22Rv1 (cell line): ENCODE measurements at regions not wholly inside any gene's neighbourhood (a gene's known extent, or its start where the extent isn't known, plus 50 kb on each side); places are given as distances from the start of the nearest gene placed in this dataset.
"Not testable (repeated sequence)": the region's sequence is repeated elsewhere in the genome, so short reads cannot be mapped to it uniquely, and the experiment has no call there.

Source experiments
- H3K27ac ChIP-seq: fragments of 450-650 bp; 2 replicates; pipeline ENCODE4 v1.5.1; 2017
- ZFX ChIP-seq: fragments of 450-650 bp; IDR thresholded peaks from 2 replicates; pipeline ENCODE4 v1.6.1; 2017; ENCODE audit warnings: antibody characterized with exemption, borderline replicate concordance
- TF ChIP-seq, protein P1 (sequence below): fragments of 450-650 bp; IDR thresholded peaks from 2 replicates; pipeline ENCODE4 v1.5.1; 2017; ENCODE audit warnings: mild to moderate bottlenecking

- no peak overlapping the region for H3K27ac ChIP-seq
- TF ChIP-seq ZFX = no peak
- TF ChIP-seq, protein P1, sequence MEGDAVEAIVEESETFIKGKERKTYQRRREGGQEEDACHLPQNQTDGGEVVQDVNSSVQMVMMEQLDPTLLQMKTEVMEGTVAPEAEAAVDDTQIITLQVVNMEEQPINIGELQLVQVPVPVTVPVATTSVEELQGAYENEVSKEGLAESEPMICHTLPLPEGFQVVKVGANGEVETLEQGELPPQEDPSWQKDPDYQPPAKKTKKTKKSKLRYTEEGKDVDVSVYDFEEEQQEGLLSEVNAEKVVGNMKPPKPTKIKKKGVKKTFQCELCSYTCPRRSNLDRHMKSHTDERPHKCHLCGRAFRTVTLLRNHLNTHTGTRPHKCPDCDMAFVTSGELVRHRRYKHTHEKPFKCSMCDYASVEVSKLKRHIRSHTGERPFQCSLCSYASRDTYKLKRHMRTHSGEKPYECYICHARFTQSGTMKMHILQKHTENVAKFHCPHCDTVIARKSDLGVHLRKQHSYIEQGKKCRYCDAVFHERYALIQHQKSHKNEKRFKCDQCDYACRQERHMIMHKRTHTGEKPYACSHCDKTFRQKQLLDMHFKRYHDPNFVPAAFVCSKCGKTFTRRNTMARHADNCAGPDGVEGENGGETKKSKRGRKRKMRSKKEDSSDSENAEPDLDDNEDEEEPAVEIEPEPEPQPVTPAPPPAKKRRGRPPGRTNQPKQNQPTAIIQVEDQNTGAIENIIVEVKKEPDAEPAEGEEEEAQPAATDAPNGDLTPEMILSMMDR = no peak
Observed at GRCh38 chr10:62694537-62695126, 109.9 kb upstream of the ADO start.

DNA sequence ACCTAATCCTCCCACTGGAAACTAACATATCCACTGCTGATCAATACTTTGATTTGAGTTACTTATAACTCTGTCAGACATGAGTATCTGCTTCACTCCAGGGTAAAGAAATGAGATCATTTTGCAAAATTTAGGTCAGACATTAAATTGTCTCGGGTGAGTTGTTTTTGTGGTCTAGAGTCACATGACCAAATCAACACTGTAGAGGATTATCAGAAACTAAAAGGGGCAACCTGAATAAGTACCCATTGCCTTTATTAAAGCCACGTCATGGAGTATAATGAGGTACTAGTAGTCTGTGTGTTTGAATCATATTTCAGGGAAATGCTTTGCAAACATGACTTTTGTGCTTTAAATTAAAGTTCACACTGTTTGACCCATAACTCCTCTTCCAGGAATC, 107.7 kb upstream of the ADO start:
- TF ChIP-seq ZFX = no peak
- TF ChIP-seq, protein P1 = no peak
- H3K27ac ChIP-seq = no peak overlapping the region

DNA sequence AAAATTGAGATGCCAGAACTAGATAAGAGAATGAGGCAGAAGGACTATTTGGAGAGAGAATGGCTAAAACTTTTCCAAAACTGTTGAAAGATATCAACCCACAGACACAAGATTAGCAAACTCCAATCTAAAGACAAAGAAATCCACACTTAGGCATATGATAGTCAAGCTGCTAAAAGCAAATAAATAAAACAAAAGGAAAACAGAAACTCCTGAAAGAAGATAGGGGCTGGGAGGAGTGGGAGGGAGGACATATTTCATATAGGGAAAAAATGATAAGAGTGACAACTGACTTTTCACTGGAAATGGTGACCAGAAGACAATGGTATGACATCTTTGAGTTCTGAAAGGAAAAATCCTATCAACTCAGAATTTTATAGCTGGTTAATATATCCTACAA, 105.4 kb upstream of the ADO start:
- TF ChIP-seq ZFX = no peak
- TF ChIP-seq, protein P1 = no peak
- no peak overlapping the region for H3K27ac ChIP-seq

GRCh38 chr10:62704121-62704520, 100.4 kb upstream of the ADO start:
- H3K27ac ChIP-seq = not testable (repeated sequence)

DNA sequence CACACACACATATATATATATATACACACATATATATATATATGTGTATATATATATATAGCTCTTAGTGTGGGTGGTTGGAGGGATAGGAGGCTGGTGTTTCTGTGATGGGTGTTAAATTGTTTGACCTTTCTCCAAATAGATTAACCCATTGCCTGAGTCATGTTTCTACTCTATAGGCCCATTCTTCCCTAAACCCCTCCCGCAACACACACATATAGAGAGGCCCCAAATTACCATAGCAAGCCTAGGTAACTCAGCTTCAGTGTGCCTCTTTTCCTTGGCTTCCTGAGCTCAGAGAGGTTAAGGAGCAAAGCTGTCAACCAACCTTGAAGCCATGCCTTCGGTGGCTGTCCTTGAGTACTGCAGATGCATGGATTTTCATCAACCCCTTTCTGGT, 98.7 kb upstream of the ADO start:
- TF ChIP-seq, protein P1 = no peak
- TF ChIP-seq ZFX = no peak
- no peak overlapping the region for H3K27ac ChIP-seq

DNA sequence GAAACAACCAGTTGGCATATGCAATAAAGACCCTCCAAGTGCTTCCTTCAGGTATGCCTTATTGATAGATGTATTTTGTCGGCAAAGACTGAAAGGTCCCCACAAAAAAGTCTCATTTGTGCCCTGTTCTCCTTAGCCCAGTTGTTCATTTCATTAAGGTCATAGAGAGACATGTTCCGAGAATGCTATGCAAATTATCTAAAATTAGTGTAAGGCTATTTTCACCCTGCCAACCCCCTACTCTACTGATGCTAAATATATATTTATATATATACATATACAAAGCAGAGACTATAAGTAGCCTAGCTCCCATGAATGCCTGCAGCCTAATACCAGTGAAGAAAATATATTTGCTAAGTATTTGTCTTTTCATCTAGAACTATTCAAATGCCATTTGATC, 96.7 kb upstream of the ADO start:
- no peak for TF ChIP-seq ZFX
- TF ChIP-seq, protein P1 = no peak

DNA sequence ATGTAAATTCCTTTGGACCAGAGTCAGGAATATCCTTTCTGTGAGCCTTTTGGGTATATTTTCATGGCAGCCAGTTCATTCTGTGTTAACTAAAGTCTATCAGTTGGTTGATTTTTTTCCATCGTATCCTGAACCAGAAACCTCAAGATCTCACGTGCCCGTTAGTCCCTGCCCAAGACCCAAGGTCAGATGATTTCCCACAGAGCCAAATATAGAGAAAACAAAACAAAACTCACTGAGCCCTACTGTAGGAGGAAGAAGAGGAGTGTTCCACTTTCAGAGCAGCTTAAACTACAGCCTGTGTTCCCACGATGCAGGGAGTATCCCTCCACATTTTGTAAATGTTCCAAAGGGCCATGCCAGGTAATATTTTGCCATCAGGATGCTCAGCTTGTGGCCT, 96.0 kb upstream of the ADO start:
- H3K27ac ChIP-seq = no peak overlapping the region
- no peak for TF ChIP-seq ZFX
- TF ChIP-seq, protein P1 = no peak

More for the DNA sequence above, 96.7 kb upstream of the ADO start:
- no peak overlapping the region for H3K27ac ChIP-seq

DNA sequence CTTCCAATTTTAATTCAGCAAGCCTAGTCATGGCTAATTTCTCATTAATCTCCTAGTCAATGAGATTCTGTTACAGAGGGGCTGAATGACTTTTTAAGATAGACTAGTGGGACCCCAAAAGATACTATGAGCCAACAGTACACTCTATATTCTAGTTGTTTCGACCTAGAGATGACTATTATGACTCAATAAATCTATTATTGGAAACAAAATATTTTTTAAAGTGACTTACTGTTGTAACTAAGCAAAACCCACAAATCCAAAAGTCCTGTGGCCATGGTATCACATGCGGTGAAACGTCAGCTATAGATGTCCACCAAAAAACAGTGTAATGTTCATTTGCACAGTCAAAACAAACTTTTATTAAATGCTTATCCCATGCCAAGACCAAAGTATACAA, 95.3 kb upstream of the ADO start:
- no peak overlapping the region for H3K27ac ChIP-seq

More for the DNA sequence above, 95.3 kb upstream of the ADO start:
- TF ChIP-seq, protein P1 = no peak
- no peak for TF ChIP-seq ZFX
